Right lobe of liver (tissue), 6 donors: ENCODE measurements at regions not wholly inside any gene's neighbourhood (a gene's known extent, or its start where the extent isn't known, plus 50 kb on each side); places are given as distances from the start of the nearest gene placed in this dataset.
A peak's percentile ranks its signal among the peaks of the same experiment; 100 is the strongest.

Experiments
- ATAC-seq, 4 donors: fragments of 200-7000 bp; cut with Tn5 transposase; one replicate each; pipeline ENCODE4 v1.9.1; 2020; ENCODE audit warnings: mild to moderate bottlenecking in 4 of 4, moderate library complexity in 4 of 4
- DNase-seq, 3 donors: peaks; one replicate each; pipeline ENCODE4 v3.0.0-alpha.2; 2020
- H3K27ac ChIP-seq, 3 donors: fragments of 200-600 bp; one replicate each; pipeline ENCODE4 v1.8.0; 2022
- H3K27me3 ChIP-seq, 2 donors: fragments of 200-600 bp; one replicate each; pipeline ENCODE4 v1.8.0; 2022
- H3K36me3 ChIP-seq, 4 donors: fragments of 200-600 bp; sonication (generic) in 1 of 4; one replicate each; pipeline versions ENCODE4 v1.5.1 to v1.8.0; 2017 to 2022; ENCODE audit warnings: control low read depth in 1 of 4
- H3K4me1 ChIP-seq, 4 donors: fragments of 200-600 bp; sonication (generic) in 1 of 4; one replicate each; pipeline versions ENCODE4 v1.5.1 to v1.8.0; 2017 to 2022; ENCODE audit warnings: control low read depth in 1 of 4
- H3K4me3 ChIP-seq, 3 donors: fragments of 200-600 bp; one replicate each; pipeline ENCODE4 v1.8.0; 2022
- H3K9me3 ChIP-seq, 4 donors: fragments of 200-600 bp; sonication (generic) in 1 of 4; one replicate each; pipeline versions ENCODE4 v1.5.1 to v1.8.0; 2017 to 2022; ENCODE audit warnings: control low read depth in 1 of 4
- CTCF ChIP-seq, 4 donors: fragments of 200-600 bp in 3 of 4; fragments of 450-650 bp in 1 of 4; IDR thresholded peaks; one replicate each; pipeline versions ENCODE4 v1.5.1 to v1.8.0; 2016 to 2022; ENCODE audit warnings: antibody characterized with exemption in 4 of 4, mild to moderate bottlenecking in 2 of 4
- POLR2A ChIP-seq: fragments of 450-650 bp; IDR thresholded peaks from one replicate; pipeline ENCODE4 v1.6.1; 2017; ENCODE audit warnings: antibody characterized with exemption, mild to moderate bottlenecking
- WGBS: methylation state at CpG from one replicate; pipeline ENCODE4 v1.1.6; 2018; ENCODE audit warnings: low coverage, low lambda C conversion rate; ENCODE audit not compliant: insufficient coverage; ENCODE audit errors: missing lambda C conversion rate; 5-methylcytosine and 5-hydroxymethylcytosine counted together
- intact Hi-C, 2 donors: fragments of 100-400 bp; cut with DNase I; formaldehyde crosslinking; loops; one replicate each; pipeline versions ENCODE4 v1.11.2 to v1.14.1; 2022
- donor health status: DM: no; HTN: yes; CAD: no.
- donor health status: DM: no; HTN: no; CAD: no.
- donor health status: DM: no; HTN: no; CAD: no.
- donor health status: DM: no; HTN: yes; CAD: no.
- donor health status: DM: no; HTN: yes; CAD: no.

GRCh38 chr20:21820045-21820444 is 114.6 kb downstream of the PAX1 start:
- Histone ChIP-seq H3K27me3 (no peaks in the 10 kb centered on the region), H3K9me3 (no peaks in the 10 kb centered on the region), H3K36me3 (no peaks in the 10 kb centered on the region), H3K4me3 (no peak overlapping the region), H3K4me1 (no peaks in the 10 kb centered on the region), H3K27ac (no peak overlapping the region)
- intact Hi-C loops: no loop called here
- no peak for DNase-seq
- TF ChIP-seq CTCF (IDR thresholded peaks at IDR 0.05) (no peak), POLR2A (no peak)
- 41% methylated on average over 1 of the region's 1 CpG for WGBS
- ATAC-seq: no peak

- ATAC-seq (no peak), DNase-seq (no peak)
- H3K27ac ChIP-seq: no peak overlapping the region
- WGBS: 67% methylated on average over 1 of the region's 1 CpG
- H3K4me1 ChIP-seq: no peaks in the 10 kb centered on the region
- intact Hi-C loops: no loop called here
- H3K36me3 ChIP-seq: no peaks in the 10 kb centered on the region
- H3K4me3 ChIP-seq: no peak overlapping the region
- no peaks in the 10 kb centered on the region for H3K9me3 ChIP-seq
- no peaks in the 10 kb centered on the region for H3K27me3 ChIP-seq
- no peak for TF ChIP-seq POLR2A
- no peak for TF ChIP-seq CTCF (IDR thresholded peaks at IDR 0.05)
Measured at GRCh38 chr20:21812379-21812778, 106.9 kb downstream of the PAX1 start.

- no peak for DNase-seq
- H3K27me3 ChIP-seq: no peaks in the 10 kb centered on the region
- TF ChIP-seq CTCF (IDR thresholded peaks at IDR 0.05) (no peak), POLR2A (no peak)
- intact Hi-C loops: loop anchor here (10.0 kb wide), 1 partner anchor 295 kb away; no protein-coding TSS in a partner anchor
- H3K9me3 ChIP-seq: no peaks in the 10 kb centered on the region
- no peaks in the 10 kb centered on the region for H3K4me1 ChIP-seq
- no peaks in the 10 kb centered on the region for H3K36me3 ChIP-seq
- no peak overlapping the region for H3K4me3 ChIP-seq
- ATAC-seq: peak in 1 of 4 donors; percentile 10
- 84% methylated on average over 7 of the region's 18 CpGs for WGBS
- H3K27ac ChIP-seq: no peak overlapping the region
Measured at GRCh38 chr20:21809961-21810523, 104.6 kb downstream of the PAX1 start.

- Histone ChIP-seq H3K27ac (no peak overlapping the region), H3K4me1 (no peaks in the 10 kb centered on the region), H3K27me3 (no peaks in the 10 kb centered on the region), H3K36me3 (no peaks in the 10 kb centered on the region), H3K4me3 (no peak overlapping the region), H3K9me3 (no peaks in the 10 kb centered on the region)
- DNase-seq: peak; percentile 54 to 66 (median 55)
- 21% methylated on average over 23 of the region's 31 CpGs for WGBS
- intact Hi-C loops: loop anchor here (10.0 kb wide), 1 partner anchor 296 kb away; no protein-coding TSS in a partner anchor
- TF ChIP-seq CTCF (IDR thresholded peaks at IDR 0.05) (peak; percentile 61 to 84 (median 80)), POLR2A (no peak)
- peak; percentile 53 to 63 (median 56) for ATAC-seq
Measured at GRCh38 chr20:21808863-21809664, 103.6 kb downstream of the PAX1 start.
